ENCODE measurements at regions not wholly inside any gene's neighbourhood (a gene's known extent, or its start where the extent isn't known, plus 50 kb on each side); places are given as distances from the start of the nearest gene placed in this dataset.

GRCh38 chr3:120506828-120507774 lies 56.3 kb upstream of the FSTL1 start:
- Histone ChIP-seq H3K9me3 (no peaks in the 10 kb centered on the region), H3K36me3 (ENCODE audit: low read depth, missing control alignments) (no peaks in the 10 kb centered on the region), H3K27ac (no peak overlapping the region), H3K4me3 (no peak overlapping the region), H3K27me3 (no peaks in the 10 kb centered on the region), H3K4me1 (no peaks in the 10 kb centered on the region)
- DNase-seq, result peak; percentile 43
- 63 to 64% methylated on average over 10 of the region's 10 CpGs for WGBS, 2 donors
- intact Hi-C loops (cut with DNase I; ENCODE audit: low total_unique reads), result no loop called here
- TF ChIP-seq POLR2A (IDR thresholded peaks at IDR 0.05), result no peak
- TF ChIP-seq CTCF (IDR thresholded peaks at IDR 0.05), result peak; percentile 45 to 71 (median 66)

- H3K9me3 ChIP-seq, result no peaks in the 10 kb centered on the region
- no peak overlapping the region for H3K27ac ChIP-seq
- intact Hi-C loops (cut with DNase I; ENCODE audit: low total_unique reads), result no loop called here
- no peaks in the 10 kb centered on the region for H3K4me1 ChIP-seq
- H3K27me3 ChIP-seq, result no peaks in the 10 kb centered on the region
- no peak for DNase-seq
- H3K36me3 ChIP-seq (ENCODE audit: low read depth, missing control alignments), result no peaks in the 10 kb centered on the region
- WGBS, 2 donors, result 61 to 66% methylated on average over 5 of the region's 5 CpGs
- no peak overlapping the region for H3K4me3 ChIP-seq
- TF ChIP-seq CTCF (IDR thresholded peaks at IDR 0.05), result no peak
- no peak for TF ChIP-seq POLR2A (IDR thresholded peaks at IDR 0.05)
Observed at GRCh38 chr3:120506076-120506827, 55.5 kb upstream of the FSTL1 start.

GRCh38 chr3:120503727-120504616 lies 53.2 kb upstream of the FSTL1 start:
- Histone ChIP-seq H3K36me3 (ENCODE audit: low read depth, missing control alignments) (no peaks in the 10 kb centered on the region), H3K4me3 (no peak overlapping the region), H3K4me1 (no peaks in the 10 kb centered on the region), H3K27ac (no peak overlapping the region), H3K27me3 (no peaks in the 10 kb centered on the region), H3K9me3 (no peaks in the 10 kb centered on the region)
- TF ChIP-seq POLR2A (IDR thresholded peaks at IDR 0.05) (no peak), CTCF (IDR thresholded peaks at IDR 0.05) (no peak)
- 88 to 96% methylated on average over 5 of the region's 5 CpGs for WGBS, 2 donors
- no peak for DNase-seq
- intact Hi-C loops (cut with DNase I; ENCODE audit: low total_unique reads), result no loop called here

- 94 to 96% methylated on average over 8 of the region's 8 CpGs for WGBS, 2 donors
- H3K27me3 ChIP-seq, result no peaks in the 10 kb centered on the region
- no peaks in the 10 kb centered on the region for H3K4me1 ChIP-seq
- no peaks in the 10 kb centered on the region for H3K36me3 ChIP-seq (ENCODE audit: low read depth, missing control alignments)
- no peaks in the 10 kb centered on the region for H3K9me3 ChIP-seq
- no peak overlapping the region for H3K27ac ChIP-seq
- TF ChIP-seq CTCF (IDR thresholded peaks at IDR 0.05), result no peak
- no peak for DNase-seq
- H3K4me3 ChIP-seq, result no peak overlapping the region
- intact Hi-C loops (cut with DNase I; ENCODE audit: low total_unique reads), result no loop called here
Observed at GRCh38 chr3:120502116-120502515, 51.3 kb upstream of the FSTL1 start.
